ENCODE measurements at regions not wholly inside any gene's neighbourhood (a gene's known extent, or its start where the extent isn't known, plus 50 kb on each side); places are given as distances from the start of the nearest gene placed in this dataset.
"Not testable (repeated sequence)": the region's sequence is repeated elsewhere in the genome, so short reads cannot be mapped to it uniquely, and the experiment has no call there.

- no peak for ATAC-seq
- CTCF ChIA-PET, result no interaction called here
- BruUV-seq (replicated peaks), result no TSS peak
Observed at GRCh38 chr5:52627740-52628139, 160.0 kb upstream of the ITGA1 start.

GRCh38 chr5:52632281-52632680, 155.4 kb upstream of the ITGA1 start:
- Histone ChIP-seq H3K79me2 (ENCODE audit: low read length) (no peaks in the 10 kb centered on the region), H3K9ac (ENCODE audit: low read length) (no peak overlapping the region), H3K4me3 (ENCODE audit: low read length) (no peak overlapping the region), H3F3A (ENCODE audit: low read length, unreplicated experiment) (no peaks in the 10 kb centered on the region), H3K9me3 (ENCODE audit: low read length) (no peaks in the 10 kb centered on the region), H3K4me2 (ENCODE audit: low read length) (no peak overlapping the region), H2AFZ (ENCODE audit: low read length) (no peak overlapping the region), H3K36me3 (ENCODE audit: low read depth, low read length) (no peaks in the 10 kb centered on the region), H3K9me2 (replicated peaks; ENCODE audit: low read length) (no peaks in the 10 kb centered on the region), H3K27ac (ENCODE audit: low read length) (no peak overlapping the region), H3K4me1 (ENCODE audit: insufficient read depth, low read length) (no peaks in the 10 kb centered on the region), H4K20me1 (ENCODE audit: low read length) (no peaks in the 10 kb centered on the region), H3K27me3 (ENCODE audit: low read length) (peaks cover 18% of the 10 kb centered on the region)
- DNase-seq, result no peak
- intact Hi-C loops (cut with micrococcal nuclease), result no loop called here
- CTCF ChIA-PET, result no interaction called here
- ATAC-seq, result no peak
- no peak for TF ChIP-seq EZH2phosphoT487 (IDR thresholded peaks at IDR 0.05; ENCODE audit: borderline replicate concordance, low read length)
- no peak for TF ChIP-seq CTCF (conservative IDR thresholded peaks at IDR 0.05; ENCODE audit: low read depth, low read length)
- POLR2A ChIA-PET (ENCODE audit: unreplicated experiment), result no interaction called here
- BruUV-seq (replicated peaks), result no TSS peak

More at GRCh38 chr5:52627740-52628139, 160.0 kb upstream of the ITGA1 start:
- no peaks in the 10 kb centered on the region for H4K20me1 ChIP-seq (ENCODE audit: low read length)
- no peaks in the 10 kb centered on the region for H3K36me3 ChIP-seq (ENCODE audit: low read depth, low read length)
- H3K4me3 ChIP-seq (ENCODE audit: low read length), result no peak overlapping the region
- POLR2A ChIA-PET (ENCODE audit: unreplicated experiment), result no interaction called here
- peaks cover 22% of the 10 kb centered on the region for H3K27me3 ChIP-seq (ENCODE audit: low read length)
- H3K27ac ChIP-seq (ENCODE audit: low read length), result no peak overlapping the region
- H3F3A ChIP-seq (ENCODE audit: low read length, unreplicated experiment), result no peaks in the 10 kb centered on the region
- no peak for DNase-seq
- intact Hi-C loops (cut with micrococcal nuclease), result no loop called here
- TF ChIP-seq EZH2 (IDR thresholded peaks at IDR 0.05; ENCODE audit: low read length, unreplicated experiment), result no peak
- no peak for TF ChIP-seq EZH2phosphoT487 (IDR thresholded peaks at IDR 0.05; ENCODE audit: borderline replicate concordance, low read length)
- no peak for TF ChIP-seq CTCF (conservative IDR thresholded peaks at IDR 0.05; ENCODE audit: low read depth, low read length)
- no peak overlapping the region for H3K4me2 ChIP-seq (ENCODE audit: low read length)
- H3K9me2 ChIP-seq (replicated peaks; ENCODE audit: low read length), result no peaks in the 10 kb centered on the region
- no peaks in the 10 kb centered on the region for H3K4me1 ChIP-seq (ENCODE audit: insufficient read depth, low read length)
- no peaks in the 10 kb centered on the region for H3K9me3 ChIP-seq (ENCODE audit: low read length)
- no peak overlapping the region for H2AFZ ChIP-seq (ENCODE audit: low read length)
- no peaks in the 10 kb centered on the region for H3K79me2 ChIP-seq (ENCODE audit: low read length)
- H3K9ac ChIP-seq (ENCODE audit: low read length), result no peak overlapping the region

- H3K27ac ChIP-seq (ENCODE audit: low read length); H3K9me3 ChIP-seq (ENCODE audit: low read length); H4K20me1 ChIP-seq (ENCODE audit: low read length); H3F3A ChIP-seq (ENCODE audit: low read length, unreplicated experiment); BruUV-seq (replicated peaks); H3K4me3 ChIP-seq (ENCODE audit: low read length); intact Hi-C loops (cut with micrococcal nuclease); H3K9me2 ChIP-seq (replicated peaks; ENCODE audit: low read length); H3K9ac ChIP-seq (ENCODE audit: low read length); H3K79me2 ChIP-seq (ENCODE audit: low read length); H2AFZ ChIP-seq (ENCODE audit: low read length); H3K4me1 ChIP-seq (ENCODE audit: insufficient read depth, low read length); ATAC-seq; H3K4me2 ChIP-seq (ENCODE audit: low read length); DNase-seq; CTCF ChIA-PET; POLR2A ChIA-PET (ENCODE audit: unreplicated experiment); H3K36me3 ChIP-seq (ENCODE audit: low read depth, low read length): not testable (repeated sequence)
- peaks cover 11% of the 10 kb centered on the region; the same call in 1 of the 2 replicates for H3K27me3 ChIP-seq (ENCODE audit: low read length)
Observed at GRCh38 chr5:52634171-52634570, 153.5 kb upstream of the ITGA1 start.

Measured in PC-3 (cell line).